Activated T-cell treated with anti-CD3 and anti-CD28 coated beads for 4 hours (primary cell): ENCODE measurements at regions not wholly inside any gene's neighbourhood (a gene's known extent, or its start where the extent isn't known, plus 50 kb on each side); places are given as distances from the start of the nearest gene placed in this dataset.

Source experiments
- DNase-seq: peaks from one replicate; pipeline ENCODE4 v3.0.0-alpha.2; 2020

- DNase-seq, result no peak
These were observed 69.5 kb upstream of the SSX2IP start for GRCh38 chr1:84759756-84760155.

GRCh38 chr1:84758968-84759491 lies 68.8 kb upstream of the SSX2IP start:
- no peak for DNase-seq

GRCh38 chr1:84758476-84758875 lies 68.2 kb upstream of the SSX2IP start:
- no peak for DNase-seq

GRCh38 chr1:84757301-84757700 lies 67.0 kb upstream of the SSX2IP start:
- DNase-seq, result no peak

- DNase-seq, result no peak
These were observed 66.3 kb upstream of the SSX2IP start for GRCh38 chr1:84756455-84757082.

GRCh38 chr1:84756001-84756400 lies 65.7 kb upstream of the SSX2IP start:
- DNase-seq, result no peak

- no peak for DNase-seq
These were observed 65.0 kb upstream of the SSX2IP start for GRCh38 chr1:84755216-84755615.

GRCh38 chr1:84754386-84754703 lies 64.1 kb upstream of the SSX2IP start:
- no peak for DNase-seq

GRCh38 chr1:84753516-84754385 lies 63.5 kb upstream of the SSX2IP start:
- DNase-seq, result peak; percentile 62

GRCh38 chr1:84750110-84750730 lies 60.0 kb upstream of the SSX2IP start:
- DNase-seq, result no peak

GRCh38 chr1:84749427-84749826 lies 59.2 kb upstream of the SSX2IP start:
- DNase-seq, result no peak

GRCh38 chr1:84748364-84748763 lies 58.1 kb upstream of the SSX2IP start:
- DNase-seq, result no peak

- DNase-seq, result no peak
These were observed 55.6 kb upstream of the SSX2IP start for GRCh38 chr1:84745857-84746256.

- DNase-seq, result no peak
These were observed 53.6 kb upstream of the SSX2IP start for GRCh38 chr1:84743896-84744295.

GRCh38 chr1:84742653-84743052 lies 52.4 kb upstream of the SSX2IP start:
- no peak for DNase-seq

GRCh38 chr1:84740050-84740714 lies 49.9 kb upstream of the SSX2IP start:
- DNase-seq, result no peak
